Endothelial cell (in vitro differentiated cells): ENCODE measurements at regions not wholly inside any gene's neighbourhood (a gene's known extent, or its start where the extent isn't known, plus 50 kb on each side); places are given as distances from the start of the nearest gene placed in this dataset.

Source experiments
- DNase-seq: peaks from one replicate; pipeline ENCODE4 v3.0.0; 2021; ENCODE audit warnings: low spot score
- H3K27ac Mint-ChIP-seq: one replicate; pipeline ENCODE4 v1.8.0; 2021; ENCODE audit warnings: mixed read lengths, inconsistent platforms; ENCODE audit not compliant: unreplicated experiment
- H3K27me3 Mint-ChIP-seq: one replicate; pipeline ENCODE4 v1.8.0; 2021; ENCODE audit warnings: mild to moderate bottlenecking, moderate library complexity, mixed read lengths, inconsistent platforms; ENCODE audit not compliant: unreplicated experiment
- H3K36me3 Mint-ChIP-seq: one replicate; pipeline ENCODE4 v1.8.0; 2021; ENCODE audit warnings: mild to moderate bottlenecking, low read depth, mixed read lengths, inconsistent platforms; ENCODE audit not compliant: unreplicated experiment
- H3K4me1 Mint-ChIP-seq: one replicate; pipeline ENCODE4 v1.8.0; 2021; ENCODE audit warnings: mild to moderate bottlenecking, mixed read lengths, inconsistent platforms; ENCODE audit not compliant: unreplicated experiment
- H3K4me3 Mint-ChIP-seq: one replicate; pipeline ENCODE4 v1.8.0; 2021; ENCODE audit warnings: mild to moderate bottlenecking, mixed read lengths, inconsistent platforms; ENCODE audit not compliant: unreplicated experiment
- H3K9me3 Mint-ChIP-seq: one replicate; pipeline ENCODE4 v1.8.0; 2021; ENCODE audit warnings: mixed read lengths, inconsistent platforms; ENCODE audit not compliant: unreplicated experiment
- CTCF ChIP-seq: fragments of 200-600 bp; sonication (generic); IDR thresholded peaks from one replicate; pipeline ENCODE4 v1.5.0; 2021; ENCODE audit warnings: antibody characterized with exemption; ENCODE audit not compliant: unreplicated experiment

- H3K27ac Mint-ChIP-seq, result no peak overlapping the region
These were observed 153.0 kb upstream of the FAM20A start for GRCh38 chr17:68753985-68754769.

GRCh38 chr17:68750208-68750562, 149.0 kb upstream of the FAM20A start:
- Mint-ChIP-seq H3K4me3 (no peak overlapping the region), H3K27ac (no peak overlapping the region), H3K27me3 (peaks cover 2% of the 10 kb centered on the region), H3K36me3 (no peaks in the 10 kb centered on the region), H3K4me1 (no peaks in the 10 kb centered on the region), H3K9me3 (no peaks in the 10 kb centered on the region)
- DNase-seq, result no peak
- no peak for TF ChIP-seq CTCF

More at GRCh38 chr17:68753985-68754769, 153.0 kb upstream of the FAM20A start:
- H3K27me3 Mint-ChIP-seq, result peaks cover 2% of the 10 kb centered on the region
- no peak overlapping the region for H3K4me3 Mint-ChIP-seq
- no peak for TF ChIP-seq CTCF
- no peaks in the 10 kb centered on the region for H3K9me3 Mint-ChIP-seq
- H3K36me3 Mint-ChIP-seq, result no peaks in the 10 kb centered on the region
- no peak for DNase-seq
- H3K4me1 Mint-ChIP-seq, result no peaks in the 10 kb centered on the region

- Mint-ChIP-seq H3K4me1 (no peaks in the 10 kb centered on the region), H3K27ac (no peak overlapping the region), H3K36me3 (no peaks in the 10 kb centered on the region), H3K4me3 (no peak overlapping the region), H3K27me3 (peaks cover 2% of the 10 kb centered on the region), H3K9me3 (no peaks in the 10 kb centered on the region)
- no peak for DNase-seq
- TF ChIP-seq CTCF, result no peak
These were observed 148.4 kb upstream of the FAM20A start for GRCh38 chr17:68749349-68750207.

GRCh38 chr17:68748381-68748780, 147.2 kb upstream of the FAM20A start:
- no peaks in the 10 kb centered on the region for H3K9me3 Mint-ChIP-seq
- no peak overlapping the region for H3K4me3 Mint-ChIP-seq
- peaks cover 2% of the 10 kb centered on the region for H3K27me3 Mint-ChIP-seq

More at GRCh38 chr17:68748381-68748780, 147.2 kb upstream of the FAM20A start:
- H3K4me1 Mint-ChIP-seq, result no peaks in the 10 kb centered on the region
- H3K36me3 Mint-ChIP-seq, result no peaks in the 10 kb centered on the region
- no peak overlapping the region for H3K27ac Mint-ChIP-seq
- DNase-seq, result no peak
- TF ChIP-seq CTCF, result no peak
